OCI-M1 (cell line): ENCODE measurements at regions not wholly inside any gene's neighbourhood (a gene's known extent, or its start where the extent isn't known, plus 50 kb on each side); places are given as distances from the start of the nearest gene placed in this dataset.

Source experiments
- DNase-seq: peaks from one replicate; lab custom pipeline; 2025; lab: John Stamatoyannopoulos, UW

DNA sequence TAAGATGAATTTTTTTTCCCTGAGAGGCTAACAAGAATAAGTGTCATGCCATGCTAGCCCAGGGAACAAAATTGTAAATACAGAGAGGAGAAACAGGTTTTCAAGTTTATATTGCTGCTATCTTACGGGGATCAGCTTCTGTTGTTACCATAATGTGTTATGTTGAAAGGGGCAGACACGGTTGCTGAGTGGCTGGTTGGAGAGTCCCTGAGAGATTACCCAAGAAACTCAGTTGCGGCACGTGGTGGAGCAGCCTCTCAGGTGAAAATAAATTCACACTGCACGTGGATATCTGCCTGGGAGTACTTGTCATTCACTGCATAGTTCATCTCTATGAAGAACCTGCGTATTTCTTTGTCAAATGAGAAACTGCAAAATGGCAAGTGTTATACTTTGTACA is 293.6 kb downstream of the TDRD3 start:
- DNase-seq, result no peak

DNA sequence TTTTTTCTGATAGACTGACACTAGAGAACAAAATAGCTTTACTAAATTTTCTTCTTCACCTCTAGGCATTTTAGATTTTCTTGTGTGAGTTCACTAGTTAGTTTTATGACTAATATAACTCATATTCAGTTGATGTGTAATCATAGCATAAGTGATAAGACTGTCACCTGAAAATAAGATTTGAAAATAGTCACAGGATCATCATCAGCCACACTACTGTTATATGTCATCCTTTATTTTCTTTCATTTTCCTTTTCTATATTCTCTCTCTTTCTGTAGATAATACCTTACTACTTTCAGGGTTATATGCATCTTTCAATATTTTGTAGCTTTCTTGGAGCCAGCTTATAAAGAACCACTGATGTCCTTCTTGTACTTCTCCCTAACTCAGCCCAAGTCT is 292.6 kb downstream of the TDRD3 start:
- no peak for DNase-seq

GRCh38 chr13:60689076-60689475 is 292.1 kb downstream of the TDRD3 start:
- no peak for DNase-seq

DNA sequence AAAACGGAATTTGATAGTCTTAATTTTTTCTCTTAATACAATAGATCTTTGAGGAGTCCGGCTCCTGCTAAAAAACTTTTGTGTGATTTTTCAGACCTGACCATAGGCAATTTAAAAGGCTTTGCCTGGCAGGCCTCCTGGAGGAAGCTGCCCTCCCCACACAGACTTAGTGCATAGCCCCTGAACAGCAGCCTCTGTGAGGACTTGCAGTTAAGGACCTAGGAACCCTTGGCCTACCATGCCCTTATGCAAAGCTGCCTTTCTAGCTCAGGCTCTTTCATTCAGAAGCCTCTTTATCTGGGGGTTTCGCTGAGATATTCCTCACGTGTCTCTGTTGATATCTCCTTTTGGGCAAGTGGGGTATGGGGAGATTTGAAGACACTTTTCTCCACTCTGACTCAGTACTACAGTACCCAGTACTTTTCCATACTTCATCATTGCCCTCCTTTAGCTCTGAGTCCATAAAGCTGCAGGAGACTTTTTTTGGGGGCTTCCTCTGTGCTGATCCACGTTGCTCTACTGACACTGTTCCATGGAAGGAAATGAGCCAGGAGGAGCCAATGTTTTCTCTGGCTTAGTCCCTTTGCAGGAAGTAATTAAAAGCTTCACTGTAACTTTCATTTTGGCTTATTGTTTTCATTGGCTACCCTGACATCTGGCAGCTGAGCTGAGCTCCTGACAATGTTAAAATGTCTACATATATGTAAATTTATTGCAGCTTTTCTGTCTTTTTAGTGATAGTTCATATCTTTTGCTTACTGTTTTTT is 283.1 kb downstream of the TDRD3 start:
- DNase-seq, result peak; percentile 41

DNA sequence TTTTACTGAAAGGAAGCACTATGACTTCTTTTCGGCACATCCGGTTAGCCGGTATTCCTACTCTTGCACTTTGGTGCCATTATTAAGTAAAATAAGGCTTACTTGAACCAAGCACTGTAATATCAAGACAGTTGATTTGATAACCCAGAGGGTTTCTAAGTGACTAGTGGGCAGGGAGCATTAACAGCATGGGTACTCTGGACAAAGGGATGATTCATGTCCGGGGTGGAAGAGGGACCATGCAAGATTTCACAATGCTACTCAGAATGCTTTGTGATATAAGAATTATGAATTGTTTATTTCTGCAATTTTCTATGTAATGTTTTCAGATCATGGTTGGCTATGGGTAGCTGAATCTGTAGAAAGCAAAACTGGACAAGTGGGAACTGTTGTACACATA is 282.1 kb downstream of the TDRD3 start:
- DNase-seq, result no peak

DNA sequence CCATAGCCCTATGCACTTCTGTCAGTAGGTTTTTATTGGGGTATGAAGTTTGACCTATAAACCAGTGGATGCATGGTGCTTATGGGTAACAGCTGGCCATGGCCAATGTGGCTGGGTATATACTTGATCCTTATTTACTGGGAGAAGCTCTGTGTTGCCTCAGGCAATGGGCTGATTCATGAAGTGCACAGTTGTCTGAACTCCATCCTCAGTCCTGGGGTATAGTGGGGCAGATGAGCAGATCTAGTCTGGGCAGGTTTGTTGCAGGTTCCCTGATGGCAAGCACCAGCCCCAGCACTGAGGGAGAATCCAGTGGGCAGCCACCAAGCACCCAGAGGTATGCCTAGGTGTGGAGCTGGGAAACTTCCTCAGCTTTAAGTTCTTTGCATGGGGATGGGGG is 274.4 kb downstream of the TDRD3 start:
- DNase-seq, result no peak

- DNase-seq, result no peak
Observed at GRCh38 chr13:60663788-60664187, 266.8 kb downstream of the TDRD3 start.

DNA sequence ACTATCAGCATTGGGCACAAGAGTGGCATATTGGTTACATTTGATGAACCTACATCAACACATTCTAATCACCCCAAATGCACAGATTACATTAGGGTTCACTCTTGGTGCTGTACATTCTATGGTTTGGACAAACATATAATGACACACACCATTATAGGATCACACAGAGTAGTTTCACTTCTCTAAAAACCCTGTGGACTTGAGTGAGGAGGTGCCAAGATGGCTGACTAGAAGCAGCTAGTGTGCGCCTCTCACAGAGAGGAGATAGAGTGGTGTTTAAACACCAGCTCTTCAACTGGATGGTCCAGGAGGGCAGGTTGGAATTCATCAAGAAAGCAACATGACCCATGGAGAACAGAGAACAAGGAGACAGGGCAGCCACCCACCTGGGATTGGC is 265.6 kb downstream of the TDRD3 start:
- DNase-seq, result no peak

GRCh38 chr13:60661521-60661920 is 264.5 kb downstream of the TDRD3 start:
- no peak for DNase-seq

GRCh38 chr13:60657586-60657985 is 260.6 kb downstream of the TDRD3 start:
- DNase-seq, result peak; percentile 72

DNA sequence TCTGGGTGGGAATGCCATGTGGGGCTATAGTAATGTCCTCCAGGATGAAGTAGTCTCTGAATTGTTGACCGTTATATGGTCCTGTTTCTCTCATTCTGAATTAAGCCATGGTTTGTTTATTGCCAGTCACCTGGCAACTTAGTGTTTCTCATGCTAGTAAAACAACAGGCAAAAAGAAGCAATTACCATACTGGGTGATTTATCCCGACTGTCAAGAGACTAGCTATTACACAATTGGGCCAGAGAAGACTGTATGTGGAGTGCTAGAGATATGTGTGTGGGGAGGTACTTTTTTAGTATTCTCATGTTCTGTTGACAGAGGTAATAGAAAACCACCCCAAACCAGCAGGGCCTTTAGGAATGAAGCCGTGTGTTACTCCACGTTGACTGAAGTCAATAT is 258.2 kb downstream of the TDRD3 start:
- no peak for DNase-seq

DNA sequence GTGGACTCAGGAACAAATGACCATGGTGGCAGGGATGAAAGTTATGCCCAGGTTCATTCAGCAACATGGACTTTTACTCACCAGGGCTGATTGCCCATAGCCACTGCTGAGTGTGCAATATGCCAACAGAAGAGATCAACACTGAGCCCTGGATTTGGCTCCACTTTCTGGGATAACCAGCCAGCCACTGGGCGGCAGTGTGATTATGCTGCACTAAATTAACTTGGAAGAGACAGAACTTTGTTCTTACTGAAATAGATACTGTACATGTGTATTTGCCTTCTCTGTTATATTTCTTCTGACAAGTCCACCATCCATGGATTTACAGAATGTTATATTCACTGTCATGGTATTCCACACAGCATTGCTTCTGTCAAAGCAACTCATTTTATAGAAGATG is 257.4 kb downstream of the TDRD3 start:
- DNase-seq, result peak; percentile 78

DNA sequence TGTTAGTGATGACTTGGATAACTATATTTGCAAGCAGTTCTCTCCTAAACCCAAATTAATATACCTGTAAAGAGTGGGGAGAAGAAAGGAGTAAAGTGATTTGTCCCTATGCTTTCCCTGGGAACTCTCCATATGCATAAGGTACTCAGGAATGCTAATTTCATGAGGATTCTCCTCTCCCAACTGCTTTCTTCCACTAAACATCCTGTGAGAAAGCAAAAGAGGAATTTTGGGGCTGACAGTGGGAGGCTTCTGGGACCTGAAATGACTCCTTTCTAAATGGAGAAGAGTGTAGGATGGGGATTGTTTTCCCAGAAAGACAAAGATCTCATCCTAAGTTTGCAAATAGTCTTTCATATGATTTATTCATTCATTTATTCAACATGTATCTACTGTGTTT is 250.5 kb downstream of the TDRD3 start:
- no peak for DNase-seq

- DNase-seq, result no peak
Observed at GRCh38 chr13:60646620-60647019, 249.6 kb downstream of the TDRD3 start.

DNA sequence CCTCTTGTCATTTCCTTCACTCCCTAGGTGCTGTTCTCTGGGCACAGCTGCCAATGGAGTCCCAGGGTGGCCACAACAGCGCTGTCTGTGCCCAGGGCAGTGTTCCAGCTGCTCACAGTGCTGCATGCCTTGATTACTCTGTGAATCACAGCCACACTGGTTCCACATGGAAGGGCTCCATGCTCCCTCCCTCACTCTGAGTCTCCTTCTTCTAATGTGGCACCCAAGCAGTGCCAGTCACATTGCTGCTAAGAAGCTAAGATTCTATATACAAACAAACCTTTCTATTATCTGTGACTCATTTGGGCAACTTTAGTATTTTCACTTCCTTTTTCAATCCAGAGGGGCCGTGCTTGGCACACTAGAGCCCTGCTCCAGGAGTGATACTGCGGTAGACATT is 248.7 kb downstream of the TDRD3 start:
- no peak for DNase-seq

DNA sequence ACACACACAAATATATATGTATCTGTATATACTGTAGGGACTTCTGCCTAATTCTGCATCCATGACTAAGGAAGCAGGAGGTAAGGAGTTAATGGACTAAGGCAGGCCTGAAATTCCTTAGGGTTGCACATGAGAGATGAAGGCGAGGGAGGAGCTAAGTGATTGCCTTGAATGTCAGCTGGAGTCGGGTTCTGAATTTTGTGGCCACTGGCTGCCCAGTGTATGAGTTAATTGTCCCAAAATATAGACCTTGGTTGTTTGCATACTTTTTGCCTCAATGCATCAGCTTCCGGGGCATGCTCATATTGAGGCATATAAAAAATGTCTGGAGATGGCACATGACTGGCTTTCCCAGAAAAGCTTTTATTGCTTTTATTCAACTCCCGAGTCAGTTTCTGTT is 245.5 kb downstream of the TDRD3 start:
- no peak for DNase-seq

GRCh38 chr13:60629158-60629557 is 232.1 kb downstream of the TDRD3 start:
- DNase-seq, result no peak

GRCh38 chr13:60627071-60627686 is 230.2 kb downstream of the TDRD3 start:
- peak; percentile 71 for DNase-seq
